Activated naive CD4-positive, alpha-beta T cell treated with anti-CD3 and anti-CD28 coated beads for 36 hours (primary cell): ENCODE measurements at regions not wholly inside any gene's neighbourhood (a gene's known extent, or its start where the extent isn't known, plus 50 kb on each side); places are given as distances from the start of the nearest gene placed in this dataset.

Source experiments
- CTCF ChIA-PET: fragments of 350-600 bp; sonication (Branson Sonifier 250); formaldehyde crosslinking; loops from one replicate; lab custom pipeline; 2021; ENCODE audit warnings: antibody characterized with exemption; lab: Charles Lee
- DNase-seq: peaks from one replicate; pipeline ENCODE4 v3.0.0-alpha.2; 2020
- H3K27ac Mint-ChIP-seq: one replicate; pipeline ENCODE4 v1.8.0; 2021; ENCODE audit warnings: mild to moderate bottlenecking, mixed read lengths
- H3K27me3 Mint-ChIP-seq: one replicate; pipeline ENCODE4 v1.8.0; 2021; ENCODE audit warnings: low read depth, mixed read lengths
- H3K36me3 Mint-ChIP-seq: one replicate; pipeline ENCODE4 v1.8.0; 2021; ENCODE audit warnings: low read depth, mixed read lengths
- H3K4me1 Mint-ChIP-seq: one replicate; pipeline ENCODE4 v1.8.0; 2021; ENCODE audit warnings: low read depth, mixed read lengths
- H3K4me3 Mint-ChIP-seq: one replicate; pipeline ENCODE4 v1.8.0; 2021; ENCODE audit warnings: mild to moderate bottlenecking, moderate library complexity, mixed read lengths
- H3K9me3 Mint-ChIP-seq: one replicate; pipeline ENCODE4 v1.8.0; 2021; ENCODE audit warnings: mixed read lengths
- intact Hi-C: fragments of 100-400 bp; cut with micrococcal nuclease; formaldehyde crosslinking; loops from one replicate; pipeline ENCODE4 v1.15.1; 2023

DNA sequence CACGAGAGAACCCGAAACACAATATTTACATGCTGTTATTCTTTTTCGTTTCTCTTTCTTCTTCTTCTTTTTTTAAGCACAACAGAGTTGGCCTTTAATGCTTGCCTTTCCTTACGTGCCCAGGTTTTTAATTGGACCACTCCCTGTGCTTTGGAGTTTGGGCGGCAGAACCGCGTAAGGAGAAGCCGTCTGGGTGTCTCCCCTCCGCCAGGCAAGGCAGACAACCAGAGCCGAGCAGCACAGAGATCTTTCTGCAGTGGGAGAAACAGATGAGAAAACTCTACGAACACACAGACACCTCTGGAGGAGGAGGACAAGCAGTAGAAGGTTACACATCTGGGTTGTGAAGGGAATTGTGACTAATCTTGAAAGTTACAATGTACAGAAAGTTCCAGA is 150.0 kb upstream of the UBL3 start:
- CTCF ChIA-PET, result no interaction called here
- H3K27me3 Mint-ChIP-seq, result no peaks in the 10 kb centered on the region
- intact Hi-C loops, result no loop called here
- no peaks in the 10 kb centered on the region for H3K9me3 Mint-ChIP-seq
- no peak overlapping the region for H3K4me3 Mint-ChIP-seq
- H3K36me3 Mint-ChIP-seq, result no peaks in the 10 kb centered on the region
- H3K27ac Mint-ChIP-seq, result no peak overlapping the region
- H3K4me1 Mint-ChIP-seq, result peaks cover under 1% of the 10 kb centered on the region
- DNase-seq, result no peak

DNA sequence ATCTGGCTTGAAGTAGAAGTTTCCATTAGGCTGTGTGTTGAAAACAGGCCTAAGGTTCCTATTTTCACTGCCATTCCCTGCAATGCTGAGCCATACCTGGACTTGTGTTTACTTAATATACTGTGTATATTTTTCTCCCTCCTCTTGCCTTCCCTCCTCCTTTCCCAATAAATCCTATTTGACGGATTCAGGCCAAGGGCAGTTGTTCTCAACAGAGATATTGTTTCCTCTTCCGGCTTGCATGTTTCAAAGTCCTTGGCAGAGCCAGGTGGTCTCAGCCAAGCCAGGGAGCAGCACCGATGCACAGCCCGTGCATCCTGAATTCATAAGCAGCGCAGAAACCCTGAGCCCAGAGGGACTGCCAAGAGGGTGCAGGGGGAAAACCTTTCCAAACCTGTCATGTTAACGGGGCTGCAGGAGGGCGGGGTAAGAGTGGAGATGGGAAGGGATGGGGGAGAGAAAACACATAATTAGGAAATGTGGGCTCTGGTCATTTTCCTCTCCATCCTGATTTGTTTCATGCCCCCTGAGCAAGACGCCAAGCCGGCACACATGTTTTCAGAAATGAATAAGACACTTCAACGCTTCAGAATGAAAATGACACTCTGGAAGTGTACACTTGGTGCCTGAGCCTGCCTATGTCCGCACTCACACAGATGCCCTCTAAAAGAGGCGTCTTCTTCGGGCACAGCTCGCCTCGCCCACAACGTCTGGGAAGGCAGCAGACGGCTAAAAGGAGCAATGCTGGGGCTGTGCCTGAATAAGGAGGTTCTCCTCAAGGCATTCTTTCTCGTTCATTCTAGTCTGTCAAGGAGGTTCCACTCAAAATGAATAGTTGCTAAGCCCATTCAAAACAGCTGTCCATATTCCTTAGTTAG is 149.3 kb upstream of the UBL3 start:
- no peaks in the 10 kb centered on the region for H3K36me3 Mint-ChIP-seq
- H3K9me3 Mint-ChIP-seq, result no peaks in the 10 kb centered on the region
- no peak overlapping the region for H3K4me3 Mint-ChIP-seq
- CTCF ChIA-PET, result no interaction called here
- no peak for DNase-seq
- no peak overlapping the region for H3K27ac Mint-ChIP-seq
- H3K4me1 Mint-ChIP-seq, result no peaks in the 10 kb centered on the region
- intact Hi-C loops, result no loop called here
- H3K27me3 Mint-ChIP-seq, result no peaks in the 10 kb centered on the region

DNA sequence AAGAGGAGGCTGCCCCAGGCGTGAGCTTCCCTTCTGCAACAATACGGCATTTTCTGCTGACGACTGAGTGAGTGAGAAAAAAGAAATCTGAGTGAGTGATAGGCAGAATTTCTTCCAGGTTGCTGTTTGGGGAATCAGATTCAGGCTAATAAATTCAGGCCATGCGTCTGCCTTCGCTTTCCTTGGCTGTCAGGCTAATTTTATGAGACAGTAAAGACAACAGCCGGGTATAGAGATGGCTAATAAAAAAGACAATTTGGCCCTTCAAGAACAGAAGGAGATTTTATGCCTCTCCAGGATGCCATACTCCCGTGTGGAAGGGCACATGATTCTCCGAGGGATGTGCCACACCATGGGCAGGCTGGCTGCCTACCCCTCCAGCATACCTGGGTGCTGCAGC is 145.9 kb upstream of the UBL3 start:
- no peaks in the 10 kb centered on the region for H3K9me3 Mint-ChIP-seq
- no peak overlapping the region for H3K27ac Mint-ChIP-seq
- no peaks in the 10 kb centered on the region for H3K27me3 Mint-ChIP-seq
- no peaks in the 10 kb centered on the region for H3K36me3 Mint-ChIP-seq
- CTCF ChIA-PET, result interaction anchor here (0.9 kb wide), 1 partner anchor 42 kb away, joined by 3 read pairs; no protein-coding TSS in a partner anchor
- DNase-seq, result no peak
- intact Hi-C loops, result no loop called here
- no peak overlapping the region for H3K4me3 Mint-ChIP-seq
- no peaks in the 10 kb centered on the region for H3K4me1 Mint-ChIP-seq

- no peak overlapping the region for H3K27ac Mint-ChIP-seq
- intact Hi-C loops, result no loop called here
Observed at GRCh38 chr13:29994911-29995595, 144.6 kb upstream of the UBL3 start.

GRCh38 chr13:29993716-29994488 is 143.5 kb upstream of the UBL3 start:
- no peak for DNase-seq
- intact Hi-C loops, result no loop called here
- no peaks in the 10 kb centered on the region for H3K36me3 Mint-ChIP-seq
- CTCF ChIA-PET, result interaction anchor here (0.6 kb wide), 1 partner anchor 126 kb away, joined by 3 read pairs; no protein-coding TSS in a partner anchor
- no peaks in the 10 kb centered on the region for H3K4me1 Mint-ChIP-seq
- no peak overlapping the region for H3K4me3 Mint-ChIP-seq
- no peak overlapping the region for H3K27ac Mint-ChIP-seq
- H3K9me3 Mint-ChIP-seq, result no peaks in the 10 kb centered on the region
- no peaks in the 10 kb centered on the region for H3K27me3 Mint-ChIP-seq

More at GRCh38 chr13:29994911-29995595, 144.6 kb upstream of the UBL3 start:
- Mint-ChIP-seq H3K36me3 (no peaks in the 10 kb centered on the region), H3K9me3 (no peaks in the 10 kb centered on the region), H3K4me3 (no peak overlapping the region), H3K27me3 (no peaks in the 10 kb centered on the region), H3K4me1 (no peaks in the 10 kb centered on the region)
- DNase-seq, result no peak
- CTCF ChIA-PET, result interaction anchor here (0.9 kb wide), 1 partner anchor 41 kb away, joined by 3 read pairs; no protein-coding TSS in a partner anchor

GRCh38 chr13:29993196-29993595 is 142.8 kb upstream of the UBL3 start:
- no peaks in the 10 kb centered on the region for H3K9me3 Mint-ChIP-seq
- DNase-seq, result no peak
- H3K36me3 Mint-ChIP-seq, result no peaks in the 10 kb centered on the region
- no peaks in the 10 kb centered on the region for H3K4me1 Mint-ChIP-seq
- CTCF ChIA-PET, result interaction anchor here (0.6 to 2.0 kb wide), 2 partner anchors 120 to 139 kb away, joined by 3 to 4 read pairs; no protein-coding TSS in a partner anchor
- no peaks in the 10 kb centered on the region for H3K27me3 Mint-ChIP-seq
- intact Hi-C loops, result no loop called here
- H3K4me3 Mint-ChIP-seq, result no peak overlapping the region
- H3K27ac Mint-ChIP-seq, result no peak overlapping the region

DNA sequence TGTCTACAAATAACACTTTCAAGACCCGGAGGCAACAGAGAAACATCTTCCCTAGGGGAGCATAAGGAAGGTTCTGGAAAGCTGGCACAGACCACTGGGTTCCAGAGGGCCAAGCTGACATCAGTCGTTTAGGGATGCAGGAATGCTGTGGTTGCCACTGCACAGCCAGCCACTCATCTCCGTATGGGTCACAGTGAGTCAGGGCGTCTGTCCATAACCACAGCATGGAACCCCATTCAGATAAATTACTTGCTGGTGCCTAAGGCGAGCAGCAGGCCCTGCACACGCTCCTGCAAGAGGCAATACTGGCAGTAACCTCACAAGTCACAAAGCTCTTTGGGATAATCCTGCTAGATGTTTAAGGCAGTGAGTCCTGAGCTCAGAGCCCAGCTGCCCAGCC is 140.9 kb upstream of the UBL3 start:
- no peaks in the 10 kb centered on the region for H3K27me3 Mint-ChIP-seq
- CTCF ChIA-PET, result interaction anchor here (2.0 kb wide), 1 partner anchor 141 kb away, joined by 4 read pairs; no protein-coding TSS in a partner anchor
- no peak overlapping the region for H3K4me3 Mint-ChIP-seq
- peaks cover 2% of the 10 kb centered on the region for H3K36me3 Mint-ChIP-seq
- DNase-seq, result no peak
- H3K27ac Mint-ChIP-seq, result no peak overlapping the region
- H3K9me3 Mint-ChIP-seq, result peaks cover 10% of the 10 kb centered on the region
- H3K4me1 Mint-ChIP-seq, result no peaks in the 10 kb centered on the region
- intact Hi-C loops, result no loop called here

DNA sequence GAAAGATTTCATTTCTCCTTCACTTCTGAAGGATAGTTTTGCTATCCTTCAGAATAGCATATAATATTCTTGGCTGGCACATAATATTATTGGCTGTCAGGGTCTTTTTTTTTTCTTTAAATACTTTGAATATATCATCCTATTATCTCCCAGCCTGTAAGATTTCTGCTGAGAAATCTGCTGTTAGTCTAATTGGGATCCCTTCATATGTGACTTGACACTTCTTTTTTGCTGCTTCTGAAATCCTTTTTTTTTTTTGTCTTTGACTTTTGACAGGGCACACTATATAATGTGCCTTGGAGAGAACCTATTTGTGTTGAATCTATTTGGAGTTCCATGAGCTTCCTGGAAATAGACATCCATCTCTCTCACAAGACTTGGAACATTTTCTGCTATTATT is 136.9 kb upstream of the UBL3 start:
- H3K4me1 Mint-ChIP-seq, result no peaks in the 10 kb centered on the region
- peaks cover 10% of the 10 kb centered on the region for H3K9me3 Mint-ChIP-seq
- DNase-seq, result no peak
- intact Hi-C loops, result no loop called here
- no peak overlapping the region for H3K4me3 Mint-ChIP-seq
- H3K36me3 Mint-ChIP-seq, result peaks cover 2% of the 10 kb centered on the region
- CTCF ChIA-PET, result no interaction called here
- H3K27me3 Mint-ChIP-seq, result no peaks in the 10 kb centered on the region
- H3K27ac Mint-ChIP-seq, result no peak overlapping the region

- Mint-ChIP-seq H3K27me3 (no peaks in the 10 kb centered on the region), H3K9me3 (peaks cover 3% of the 10 kb centered on the region), H3K36me3 (no peaks in the 10 kb centered on the region), H3K4me1 (no peaks in the 10 kb centered on the region), H3K4me3 (no peak overlapping the region), H3K27ac (no peak overlapping the region)
- DNase-seq, result no peak
- CTCF ChIA-PET, result no interaction called here
- intact Hi-C loops, result no loop called here
Observed at GRCh38 chr13:29980339-29980738, 129.9 kb upstream of the UBL3 start.

DNA sequence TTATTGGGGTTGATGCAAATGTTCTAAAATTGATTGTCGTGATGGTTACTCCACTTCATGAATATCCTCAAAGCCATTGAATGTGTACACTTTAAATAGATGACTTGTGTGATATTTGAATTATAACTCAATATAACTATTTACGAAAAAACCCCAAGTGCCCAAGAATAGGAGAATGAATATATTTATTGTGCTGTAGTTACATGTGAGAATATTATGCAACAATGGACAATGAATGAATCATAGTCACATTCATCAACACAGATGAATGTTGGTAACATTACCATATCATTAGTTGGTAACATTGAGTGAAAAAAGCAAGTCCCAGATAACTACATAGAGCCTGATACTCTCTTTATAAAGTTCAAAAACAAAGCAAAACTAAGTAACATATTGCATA is 127.8 kb upstream of the UBL3 start:
- no peak for DNase-seq
- Mint-ChIP-seq H3K27ac (no peak overlapping the region), H3K36me3 (no peaks in the 10 kb centered on the region), H3K9me3 (peaks cover 3% of the 10 kb centered on the region), H3K4me1 (no peaks in the 10 kb centered on the region), H3K27me3 (no peaks in the 10 kb centered on the region), H3K4me3 (no peak overlapping the region)
- intact Hi-C loops, result no loop called here
- CTCF ChIA-PET, result interaction anchor here (1.5 kb wide), 1 partner anchor 208 kb away, joined by 3 read pairs; no protein-coding TSS in a partner anchor

DNA sequence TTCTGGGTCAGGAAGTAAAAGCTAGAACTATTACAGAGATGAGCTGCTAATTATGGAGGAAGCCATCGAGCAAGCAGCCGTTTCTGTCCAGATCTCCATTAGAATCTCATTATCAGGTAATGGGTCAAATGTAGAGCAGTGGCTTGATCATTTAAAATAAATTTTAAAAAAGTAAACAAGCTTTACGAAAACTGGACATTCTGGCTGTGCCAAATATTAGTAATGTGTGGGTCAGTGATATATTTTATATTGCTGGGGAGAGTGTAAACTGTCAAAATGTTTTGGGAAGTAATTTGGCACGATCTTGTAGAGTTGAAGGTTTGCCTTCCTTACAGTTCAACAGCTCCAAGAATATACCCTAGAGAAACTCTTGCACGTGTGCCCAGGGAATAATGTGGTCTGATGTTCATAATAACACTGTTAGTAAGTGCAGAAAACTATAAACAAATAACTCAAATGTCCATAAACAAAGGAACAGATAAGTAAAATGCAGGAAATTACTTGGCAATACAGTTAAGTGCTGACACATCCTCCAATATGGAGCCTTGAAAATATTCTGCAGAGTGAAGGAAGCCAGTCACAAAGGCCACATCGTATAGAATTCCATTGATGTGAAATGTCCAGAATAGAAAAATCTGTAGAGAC is 127.2 kb upstream of the UBL3 start:
- Mint-ChIP-seq H3K27ac (no peak overlapping the region), H3K4me1 (no peaks in the 10 kb centered on the region), H3K27me3 (no peaks in the 10 kb centered on the region), H3K9me3 (peaks cover 3% of the 10 kb centered on the region), H3K4me3 (no peak overlapping the region), H3K36me3 (no peaks in the 10 kb centered on the region)
- CTCF ChIA-PET, result no interaction called here
- no peak for DNase-seq
- intact Hi-C loops, result no loop called here

DNA sequence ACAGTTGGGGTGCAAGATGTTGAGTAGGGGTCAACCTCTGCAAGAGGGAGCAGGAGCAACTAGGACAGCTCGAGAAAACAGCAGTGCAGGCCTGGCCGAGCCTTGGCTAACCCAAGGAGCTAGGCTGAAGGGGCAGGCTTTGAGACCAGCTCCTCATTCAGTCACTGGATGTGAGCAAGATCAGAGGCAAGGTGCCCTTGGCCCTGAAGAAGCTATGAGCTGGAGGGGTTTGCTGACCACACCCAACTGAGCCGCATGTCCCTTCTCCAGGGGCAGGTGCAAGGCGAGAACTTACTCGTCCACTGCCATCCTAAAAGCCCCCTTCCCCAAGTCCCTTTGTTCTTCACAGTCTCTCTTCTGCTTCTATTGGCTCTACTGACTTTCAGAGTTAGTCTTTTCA is 126.1 kb upstream of the UBL3 start:
- H3K27ac Mint-ChIP-seq, result no peak overlapping the region
- no peaks in the 10 kb centered on the region for H3K36me3 Mint-ChIP-seq
- no peak overlapping the region for H3K4me3 Mint-ChIP-seq
- intact Hi-C loops, result no loop called here
- DNase-seq, result no peak
- no peaks in the 10 kb centered on the region for H3K27me3 Mint-ChIP-seq
- H3K9me3 Mint-ChIP-seq, result no peaks in the 10 kb centered on the region
- CTCF ChIA-PET, result no interaction called here
- no peaks in the 10 kb centered on the region for H3K4me1 Mint-ChIP-seq
